Activated naive CD4-positive, alpha-beta T cell treated with anti-CD3 and anti-CD28 coated beads, Interleukin-2, amount 10 ng/mL, durations not matched to agents 7 days and 5 days (primary cell): ENCODE measurements at regions not wholly inside any gene's neighbourhood (a gene's known extent, or its start where the extent isn't known, plus 50 kb on each side); places are given as distances from the start of the nearest gene placed in this dataset.
"Not testable (repeated sequence)": the region's sequence is repeated elsewhere in the genome, so short reads cannot be mapped to it uniquely, and the experiment has no call there.

Source experiments
- CTCF ChIA-PET: fragments of 350-600 bp; sonication (Branson Sonifier 250); formaldehyde crosslinking; loops from one replicate; lab custom pipeline; 2021; ENCODE audit warnings: antibody characterized with exemption; lab: Charles Lee
- DNase-seq: peaks from one replicate; pipeline ENCODE4 v3.0.0-alpha.2; 2020
- H3K27ac Mint-ChIP-seq: one replicate; pipeline ENCODE4 v1.8.0; 2021; ENCODE audit warnings: mild to moderate bottlenecking, moderate library complexity, mixed read lengths
- H3K27me3 Mint-ChIP-seq: one replicate; pipeline ENCODE4 v1.8.0; 2021; ENCODE audit warnings: mild to moderate bottlenecking, mixed read lengths
- H3K36me3 Mint-ChIP-seq: one replicate; pipeline ENCODE4 v1.8.0; 2021; ENCODE audit warnings: mixed read lengths
- H3K4me1 Mint-ChIP-seq: one replicate; pipeline ENCODE4 v1.8.0; 2021; ENCODE audit warnings: mixed read lengths
- H3K4me3 Mint-ChIP-seq: one replicate; pipeline ENCODE4 v1.8.0; 2021; ENCODE audit warnings: mild to moderate bottlenecking, moderate library complexity, mixed read lengths
- H3K9me3 Mint-ChIP-seq: one replicate; pipeline ENCODE4 v1.8.0; 2021; ENCODE audit warnings: mixed read lengths

GRCh38 chr5:18605186-18605585, 970.9 kb downstream of the TAF11L14 start:
- H3K27me3 Mint-ChIP-seq: no peaks in the 10 kb centered on the region
- H3K4me3 Mint-ChIP-seq: no peak overlapping the region
- CTCF ChIA-PET: no interaction called here
- H3K4me1 Mint-ChIP-seq: no peaks in the 10 kb centered on the region
- DNase-seq: no peak
- H3K36me3 Mint-ChIP-seq: no peaks in the 10 kb centered on the region
- H3K27ac Mint-ChIP-seq: no peak overlapping the region
- H3K9me3 Mint-ChIP-seq: peaks cover 6% of the 10 kb centered on the region

DNA sequence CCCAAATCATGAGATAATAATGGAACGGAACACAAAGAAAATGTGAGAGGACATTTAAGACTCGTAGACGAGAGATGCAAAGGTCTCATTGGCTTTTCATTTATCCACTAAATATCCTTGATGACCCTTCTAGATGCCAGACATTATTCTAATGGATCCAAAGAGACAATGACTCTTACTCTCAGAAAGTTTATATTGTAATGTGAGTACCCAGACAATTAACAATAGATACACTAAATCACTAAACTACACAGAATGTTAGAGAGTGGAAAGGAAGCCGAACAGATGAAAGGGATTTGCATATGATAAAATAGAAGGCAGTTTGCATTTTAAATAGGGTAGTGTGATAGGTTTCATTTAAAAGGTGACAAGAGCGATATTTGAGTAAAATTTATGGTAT, 973.3 kb downstream of the TAF11L14 start:
- peaks cover 2% of the 10 kb centered on the region for H3K9me3 Mint-ChIP-seq
- H3K36me3 Mint-ChIP-seq: no peaks in the 10 kb centered on the region
- H3K27ac Mint-ChIP-seq: no peak overlapping the region
- H3K27me3 Mint-ChIP-seq: no peaks in the 10 kb centered on the region
- no peak for DNase-seq
- H3K4me3 Mint-ChIP-seq: no peak overlapping the region
- no peaks in the 10 kb centered on the region for H3K4me1 Mint-ChIP-seq
- CTCF ChIA-PET: no interaction called here

GRCh38 chr5:18617191-18617590, 982.9 kb downstream of the TAF11L14 start:
- H3K4me1 Mint-ChIP-seq, H3K27ac Mint-ChIP-seq, DNase-seq, H3K36me3 Mint-ChIP-seq, H3K4me3 Mint-ChIP-seq, H3K27me3 Mint-ChIP-seq, CTCF ChIA-PET: not testable (repeated sequence)
- peaks cover 15% of the 10 kb centered on the region for H3K9me3 Mint-ChIP-seq

- H3K4me3 Mint-ChIP-seq: no peak overlapping the region
- no peak for DNase-seq
- peaks cover 8% of the 10 kb centered on the region for H3K9me3 Mint-ChIP-seq
- no peak overlapping the region for H3K27ac Mint-ChIP-seq
- CTCF ChIA-PET: no interaction called here
- H3K27me3 Mint-ChIP-seq: no peaks in the 10 kb centered on the region
- H3K4me1 Mint-ChIP-seq: no peaks in the 10 kb centered on the region
- no peaks in the 10 kb centered on the region for H3K36me3 Mint-ChIP-seq
These were observed 996.3 kb downstream of the TAF11L14 start for GRCh38 chr5:18630458-18631045.

- H3K4me3 Mint-ChIP-seq: no peak overlapping the region
- H3K36me3 Mint-ChIP-seq: no peaks in the 10 kb centered on the region
- DNase-seq: no peak
- H3K9me3 Mint-ChIP-seq: peaks cover 6% of the 10 kb centered on the region
- CTCF ChIA-PET: no interaction called here
- H3K4me1 Mint-ChIP-seq: no peaks in the 10 kb centered on the region
- no peaks in the 10 kb centered on the region for H3K27me3 Mint-ChIP-seq
- H3K27ac Mint-ChIP-seq: no peak overlapping the region
These were observed 1018.4 kb downstream of the TAF11L14 start for GRCh38 chr5:18652404-18653215.

DNA sequence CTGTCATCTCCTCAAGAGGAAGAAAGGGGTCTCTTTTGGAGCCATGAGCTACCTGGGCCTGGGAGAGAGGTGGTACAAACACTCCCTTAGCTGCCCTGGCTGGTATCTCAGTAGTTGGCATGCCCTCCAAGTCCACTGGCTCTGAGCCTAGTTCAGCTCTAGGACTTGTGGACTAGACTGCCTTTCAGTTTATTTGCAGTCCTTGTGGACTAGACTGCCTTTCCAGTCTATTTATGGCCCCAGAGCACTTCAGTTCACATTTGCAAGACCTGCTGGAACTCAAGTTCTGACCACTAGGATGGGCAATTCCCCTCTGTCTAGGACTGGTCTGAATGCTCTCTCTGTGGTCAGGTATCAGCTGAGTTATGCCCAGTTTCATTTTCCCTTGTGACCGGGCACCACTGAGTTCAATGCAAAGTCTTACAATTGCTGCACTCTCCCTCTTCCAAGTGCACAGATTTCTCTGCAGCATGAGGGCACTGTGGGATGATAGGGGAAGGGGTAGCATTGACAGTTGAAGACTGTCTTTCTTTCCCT, 1019.0 kb downstream of the TAF11L14 start:
- Mint-ChIP-seq H3K36me3 (no peaks in the 10 kb centered on the region), H3K4me3 (no peak overlapping the region), H3K27me3 (no peaks in the 10 kb centered on the region), H3K4me1 (no peaks in the 10 kb centered on the region), H3K27ac (no peak overlapping the region), H3K9me3 (peaks cover 5% of the 10 kb centered on the region)
- CTCF ChIA-PET: no interaction called here
- DNase-seq: no peak

GRCh38 chr5:18660511-18660910, 1026.3 kb downstream of the TAF11L14 start:
- CTCF ChIA-PET: no interaction called here
- no peak for DNase-seq
- H3K4me1 Mint-ChIP-seq: no peaks in the 10 kb centered on the region
- no peaks in the 10 kb centered on the region for H3K27me3 Mint-ChIP-seq
- no peaks in the 10 kb centered on the region for H3K9me3 Mint-ChIP-seq
- H3K27ac Mint-ChIP-seq: no peak overlapping the region
- H3K4me3 Mint-ChIP-seq: no peak overlapping the region
- H3K36me3 Mint-ChIP-seq: no peaks in the 10 kb centered on the region

- DNase-seq: no peak
- Mint-ChIP-seq H3K4me1 (no peaks in the 10 kb centered on the region), H3K27me3 (no peaks in the 10 kb centered on the region), H3K4me3 (no peak overlapping the region), H3K27ac (no peak overlapping the region), H3K9me3 (no peaks in the 10 kb centered on the region), H3K36me3 (no peaks in the 10 kb centered on the region)
- CTCF ChIA-PET: no interaction called here
These were observed 1028.0 kb downstream of the TAF11L14 start for GRCh38 chr5:18662231-18662630.

- H3K36me3 Mint-ChIP-seq, H3K27me3 Mint-ChIP-seq, CTCF ChIA-PET, DNase-seq, H3K4me1 Mint-ChIP-seq, H3K27ac Mint-ChIP-seq, H3K4me3 Mint-ChIP-seq, H3K9me3 Mint-ChIP-seq: not testable (repeated sequence)
These were observed 1040.0 kb downstream of the TAF11L14 start for GRCh38 chr5:18674212-18674611.

- Mint-ChIP-seq H3K27me3 (no peaks in the 10 kb centered on the region), H3K4me1 (no peaks in the 10 kb centered on the region), H3K27ac (no peak overlapping the region), H3K36me3 (no peaks in the 10 kb centered on the region), H3K9me3 (peaks cover 2% of the 10 kb centered on the region), H3K4me3 (no peak overlapping the region)
- CTCF ChIA-PET: no interaction called here
- no peak for DNase-seq
These were observed 1040.8 kb downstream of the TAF11L14 start for GRCh38 chr5:18675041-18675440.

- no peaks in the 10 kb centered on the region for H3K27me3 Mint-ChIP-seq
- no peak overlapping the region for H3K27ac Mint-ChIP-seq
- CTCF ChIA-PET: no interaction called here
- H3K4me1 Mint-ChIP-seq: no peaks in the 10 kb centered on the region
- H3K9me3 Mint-ChIP-seq: peaks cover 2% of the 10 kb centered on the region
- DNase-seq: no peak
- no peak overlapping the region for H3K4me3 Mint-ChIP-seq
- H3K36me3 Mint-ChIP-seq: no peaks in the 10 kb centered on the region
These were observed 1052.0 kb downstream of the TAF11L14 start for GRCh38 chr5:18686253-18686652.

DNA sequence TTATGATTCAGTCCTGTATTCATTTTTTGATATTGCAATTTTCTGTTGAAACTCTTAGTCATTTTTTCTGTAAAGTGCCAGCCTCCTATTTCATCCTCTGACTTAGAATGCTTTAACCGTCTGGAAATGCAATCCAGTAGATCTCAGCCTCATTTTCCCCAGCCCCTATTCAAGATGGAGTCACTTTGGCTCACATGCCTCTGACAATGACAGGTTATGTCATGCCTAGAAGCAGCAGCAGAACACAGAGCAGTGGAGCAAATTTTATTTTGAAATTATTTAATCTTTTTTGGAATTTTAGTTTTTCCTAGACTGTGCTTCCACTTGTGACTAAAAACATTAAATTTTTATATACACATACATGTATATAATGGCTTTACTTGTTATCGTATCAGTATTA, 1053.2 kb downstream of the TAF11L14 start:
- Mint-ChIP-seq H3K27ac (no peak overlapping the region), H3K9me3 (no peaks in the 10 kb centered on the region), H3K27me3 (no peaks in the 10 kb centered on the region), H3K4me1 (no peaks in the 10 kb centered on the region), H3K4me3 (no peak overlapping the region), H3K36me3 (no peaks in the 10 kb centered on the region)
- CTCF ChIA-PET: no interaction called here
- DNase-seq: no peak

- Mint-ChIP-seq H3K9me3 (no peaks in the 10 kb centered on the region), H3K4me1 (peaks cover 13% of the 10 kb centered on the region), H3K27me3 (no peaks in the 10 kb centered on the region), H3K27ac (no peak overlapping the region), H3K36me3 (no peaks in the 10 kb centered on the region), H3K4me3 (no peak overlapping the region)
- CTCF ChIA-PET: interaction anchor here (1.1 to 1.4 kb wide), 3 partner anchors 8 to 306 kb away, joined by 3 to 5 read pairs (median 5); no protein-coding TSS in a partner anchor
- DNase-seq: no peak
These were observed 1065.4 kb downstream of the TAF11L14 start for GRCh38 chr5:18699681-18700080.

DNA sequence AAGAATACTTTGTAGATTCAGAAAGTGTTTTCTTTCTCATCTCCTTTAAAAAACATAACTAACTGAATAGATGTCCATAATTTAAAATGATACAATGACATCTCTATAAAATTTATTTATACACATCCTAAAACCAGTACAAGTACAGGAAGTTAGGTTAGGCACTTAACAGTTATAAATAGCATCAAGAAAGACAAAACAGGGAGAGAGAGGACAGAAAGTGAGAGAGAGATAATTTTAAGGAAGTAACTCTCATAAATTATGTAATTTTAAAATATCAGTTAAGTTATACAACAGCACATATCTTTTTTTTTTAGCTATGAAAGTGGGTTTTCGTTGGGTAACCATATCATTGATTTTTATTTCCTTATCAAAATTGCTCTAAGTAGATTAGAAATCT, 1068.6 kb downstream of the TAF11L14 start:
- H3K27me3 Mint-ChIP-seq: no peaks in the 10 kb centered on the region
- H3K36me3 Mint-ChIP-seq: no peaks in the 10 kb centered on the region
- no peaks in the 10 kb centered on the region for H3K9me3 Mint-ChIP-seq
- DNase-seq: no peak
- no peak overlapping the region for H3K27ac Mint-ChIP-seq
- H3K4me1 Mint-ChIP-seq: peaks cover 12% of the 10 kb centered on the region
- CTCF ChIA-PET: no interaction called here
- no peak overlapping the region for H3K4me3 Mint-ChIP-seq

DNA sequence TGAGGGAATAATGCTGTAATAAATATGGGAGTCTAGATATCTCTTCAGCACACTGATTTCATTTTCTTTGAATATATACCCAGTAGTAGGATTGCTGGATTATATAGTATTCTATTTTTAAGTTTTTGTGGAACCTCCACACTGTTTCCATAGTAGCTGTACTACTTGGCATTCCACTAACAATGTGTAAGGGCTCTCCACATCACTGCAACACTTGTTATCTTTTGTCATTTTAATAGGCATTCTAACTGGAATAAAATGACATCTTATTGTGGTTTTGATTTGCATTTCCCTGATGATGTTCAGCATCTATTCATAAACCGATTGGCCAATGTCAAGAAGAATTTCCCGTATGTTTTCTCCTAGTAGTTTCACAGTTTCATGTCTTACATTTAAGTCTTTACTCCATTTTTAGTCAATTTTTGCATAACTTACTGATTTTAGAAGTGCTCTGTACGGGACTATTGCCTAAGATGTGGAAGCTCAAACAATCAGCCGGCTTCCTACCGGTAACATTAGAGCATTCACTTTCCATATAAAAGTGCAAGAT, 1078.8 kb downstream of the TAF11L14 start:
- CTCF ChIA-PET: interaction anchor here (0.6 kb wide), 1 partner anchor 1383 kb away, joined by 3 read pairs; no protein-coding TSS in a partner anchor
- no peak for DNase-seq
- H3K9me3 Mint-ChIP-seq: no peaks in the 10 kb centered on the region
- no peak overlapping the region for H3K27ac Mint-ChIP-seq
- no peaks in the 10 kb centered on the region for H3K36me3 Mint-ChIP-seq
- H3K27me3 Mint-ChIP-seq: no peaks in the 10 kb centered on the region
- H3K4me3 Mint-ChIP-seq: no peak overlapping the region
- no peaks in the 10 kb centered on the region for H3K4me1 Mint-ChIP-seq
